Smooth muscle cell (in vitro differentiated cells): ENCODE measurements at regions not wholly inside any gene's neighbourhood (a gene's known extent, or its start where the extent isn't known, plus 50 kb on each side); places are given as distances from the start of the nearest gene placed in this dataset.

ENCODE experiments used
- DNase-seq: peaks from one replicate; lab custom pipeline; 2025; ENCODE audit not compliant: unreplicated experiment; lab: John Stamatoyannopoulos, UW
- H2AFZ ChIP-seq: fragments of 200-600 bp; sonication (generic); 2 replicates; pipeline ENCODE4 v1.6.0; 2016; ENCODE audit warnings: antibody characterized with exemption, low read depth, mild to moderate bottlenecking
- H3F3A ChIP-seq: fragments of 200-600 bp; sonication (generic); 2 replicates; pipeline ENCODE4 v1.6.0; 2017; ENCODE audit warnings: antibody characterized with exemption, low read depth
- H3K27ac ChIP-seq: fragments of 200-600 bp; sonication (generic); 2 replicates; pipeline ENCODE4 v1.5.1; 2016; ENCODE audit warnings: low read depth, mild to moderate bottlenecking
- H3K27me3 ChIP-seq: fragments of 200-600 bp; sonication (generic); 2 replicates; pipeline ENCODE4 v1.6.1; 2016; ENCODE audit warnings: low read depth, mild to moderate bottlenecking
- H3K36me3 ChIP-seq: fragments of 200-600 bp; sonication (generic); 2 replicates; pipeline ENCODE4 v1.5.1; 2016; ENCODE audit warnings: low read depth
- H3K4me1 ChIP-seq: fragments of 200-600 bp; sonication (generic); 2 replicates; pipeline ENCODE4 v1.5.1; 2016; ENCODE audit warnings: low read depth
- H3K4me2 ChIP-seq: fragments of 200-600 bp; sonication (generic); 2 replicates; pipeline ENCODE4 v1.6.0; 2016; ENCODE audit warnings: mild to moderate bottlenecking
- H3K4me3 ChIP-seq: fragments of 200-600 bp; sonication (generic); 2 replicates; pipeline ENCODE4 v1.5.1; 2016; ENCODE audit warnings: mild to moderate bottlenecking
- H3K79me2 ChIP-seq: fragments of 200-600 bp; sonication (generic); 2 replicates; pipeline ENCODE4 v1.6.0; 2016; ENCODE audit warnings: low read depth, mild to moderate bottlenecking
- H3K9ac ChIP-seq: fragments of 200-600 bp; sonication (generic); 2 replicates; pipeline ENCODE4 v1.6.0; 2016; ENCODE audit warnings: low read depth
- H3K9me3 ChIP-seq: fragments of 200-600 bp; sonication (generic); replicated peaks from 2 replicates; pipeline ENCODE4 v1.5.1; 2016; ENCODE audit warnings: low read depth
- H4K20me1 ChIP-seq: fragments of 200-600 bp; sonication (generic); 2 replicates; pipeline ENCODE4 v1.6.0; 2016; ENCODE audit warnings: low read depth
- CTCF ChIP-seq: fragments of 200-600 bp; sonication (generic); IDR thresholded peaks from 2 replicates; pipeline ENCODE4 v1.5.1; 2017; ENCODE audit warnings: borderline replicate concordance, mild to moderate bottlenecking, antibody characterized with exemption; ENCODE audit not compliant: insufficient read depth, poor library complexity, severe bottlenecking
- WGBS: methylation state at CpG from one replicate; pipeline ENCODE4 v1.1.7; 2016; ENCODE audit warnings: low lambda C conversion rate; 5-methylcytosine and 5-hydroxymethylcytosine counted together

GRCh38 chr12:92561543-92561899, 141.3 kb upstream of the PLEKHG7 start:
- 45% methylated on average over 3 of the region's 3 CpGs for WGBS
- Histone ChIP-seq H3K27me3 (no peaks in the 10 kb centered on the region), H3K36me3 (no peaks in the 10 kb centered on the region), H3F3A (no peaks in the 10 kb centered on the region), H3K4me3 (no peak overlapping the region), H3K4me1 (peaks cover 3% of the 10 kb centered on the region), H3K9me3 (no peaks in the 10 kb centered on the region), H3K9ac (no peak overlapping the region), H3K27ac (no peak overlapping the region), H3K79me2 (no peaks in the 10 kb centered on the region), H4K20me1 (no peaks in the 10 kb centered on the region), H2AFZ (no peak overlapping the region), H3K4me2 (no peak overlapping the region)
- TF ChIP-seq CTCF = no peak
- no peak for DNase-seq

- H3K27ac ChIP-seq = no peak overlapping the region
- no peak overlapping the region for H2AFZ ChIP-seq
- no peaks in the 10 kb centered on the region for H3F3A ChIP-seq
- H3K79me2 ChIP-seq = no peaks in the 10 kb centered on the region
- no peak for DNase-seq
- no peak for TF ChIP-seq CTCF
- peaks cover 5% of the 10 kb centered on the region for H3K4me1 ChIP-seq
- no peak overlapping the region for H3K4me2 ChIP-seq
- no peak overlapping the region for H3K4me3 ChIP-seq
- H3K36me3 ChIP-seq = no peaks in the 10 kb centered on the region
- no peaks in the 10 kb centered on the region for H3K27me3 ChIP-seq
- H3K9ac ChIP-seq = no peak overlapping the region
- no peaks in the 10 kb centered on the region for H4K20me1 ChIP-seq
- 95% methylated on average over 6 of the region's 6 CpGs for WGBS
- no peaks in the 10 kb centered on the region for H3K9me3 ChIP-seq
These were observed 141.9 kb upstream of the PLEKHG7 start for GRCh38 chr12:92560713-92561542.

DNA sequence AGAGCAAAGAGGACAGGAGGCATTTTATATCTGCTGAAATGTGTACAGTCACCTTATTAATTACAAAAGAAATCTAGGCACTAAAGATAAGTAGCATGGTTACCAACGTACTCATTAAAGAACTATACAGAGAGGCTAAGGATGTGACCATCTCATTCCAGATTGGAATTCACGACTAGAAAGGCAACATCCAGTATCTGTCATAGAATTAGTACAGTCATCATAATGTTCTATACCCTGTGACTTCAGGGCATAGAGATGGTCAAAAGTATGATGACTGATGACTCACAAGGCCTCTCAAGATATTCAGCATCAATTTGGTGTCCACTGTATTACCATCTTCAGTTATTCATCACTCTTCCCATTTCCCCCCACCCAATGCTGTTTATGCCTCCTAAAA, 144.0 kb upstream of the PLEKHG7 start:
- no peak overlapping the region for H3K4me2 ChIP-seq
- 47% methylated on average over 2 of the region's 2 CpGs for WGBS

More for the DNA sequence above, 144.0 kb upstream of the PLEKHG7 start:
- Histone ChIP-seq H3K4me1 (peaks cover 13% of the 10 kb centered on the region), H4K20me1 (no peaks in the 10 kb centered on the region), H3K9ac (no peak overlapping the region), H3K4me3 (no peak overlapping the region), H3K36me3 (no peaks in the 10 kb centered on the region), H3K79me2 (no peaks in the 10 kb centered on the region), H3F3A (no peaks in the 10 kb centered on the region), H2AFZ (no peak overlapping the region), H3K27me3 (no peaks in the 10 kb centered on the region), H3K27ac (peak overlapping the region; percentile 40), H3K9me3 (no peaks in the 10 kb centered on the region)
- TF ChIP-seq CTCF = no peak
- no peak for DNase-seq
